IMR-90 (cell line): ENCODE measurements at regions not wholly inside any gene's neighbourhood (a gene's known extent, or its start where the extent isn't known, plus 50 kb on each side); places are given as distances from the start of the nearest gene placed in this dataset.

Source experiments
- ATAC-seq: fragments of 200-7000 bp; cut with Tn5 transposase; 2 replicates; pipeline ENCODE4 v1.9.1; 2020; ENCODE audit warnings: low read depth, mild to moderate bottlenecking, moderate library complexity
- BruUV-seq: library from RNA; stranded (reverse); fragments of 400-500 nt; replicated peaks from 2 replicates; lab custom pipeline; 2021; lab: Mats Ljungman, UMichigan
- CTCF ChIA-PET: fragments of 300-600 bp; formaldehyde crosslinking; extraction: SDS; loops from one replicate; lab custom pipeline; 2021; ENCODE audit warnings: antibody characterized with exemption; lab: Yijun Ruan, JAX
- POLR2A ChIA-PET: fragments of 300-600 bp; sonication (Branson Sonifier 250); formaldehyde crosslinking; loops from one replicate; lab custom pipeline; 2022; ENCODE audit warnings: antibody characterized with exemption; ENCODE audit not compliant: unreplicated experiment; lab: Charles Lee
- DNase-seq: peaks from one replicate; pipeline ENCODE4 v3.0.0; 2013
- H2AFZ ChIP-seq: replicated peaks from 2 replicates; pipeline ENCODE3; 2013; ENCODE audit warnings: low read length, mild to moderate bottlenecking; ENCODE audit not compliant: poor library complexity
- H2AK5ac ChIP-seq: 2 replicates; pipeline ENCODE4 v1.6.1; 2013; ENCODE audit warnings: low read depth, low read length, inconsistent platforms
- H2AK9ac ChIP-seq: replicated peaks from 2 replicates; pipeline ENCODE3; 2013; ENCODE audit warnings: mild to moderate bottlenecking, low read depth, low read length, moderate library complexity; ENCODE audit not compliant: poor library complexity
- H2BK120ac ChIP-seq: 2 replicates; pipeline ENCODE4 v1.6.1; 2013; ENCODE audit warnings: low read depth, low read length, inconsistent platforms
- H2BK15ac ChIP-seq: 3 replicates; pipeline ENCODE4 v1.6.1; 2013; ENCODE audit warnings: low read depth, low read length, inconsistent platforms
- H2BK20ac ChIP-seq: 2 replicates; pipeline ENCODE4 v1.6.1; 2013; ENCODE audit warnings: low read depth, mild to moderate bottlenecking, inconsistent platforms, low read length, moderate library complexity
- H2BK5ac ChIP-seq: 2 replicates; pipeline ENCODE4 v1.6.1; 2013; ENCODE audit warnings: mild to moderate bottlenecking, low read depth, low read length, inconsistent platforms; ENCODE audit not compliant: poor library complexity, severe bottlenecking
- H3K14ac ChIP-seq: replicated peaks from 2 replicates; pipeline ENCODE4 v1.6.1; 2013; ENCODE audit warnings: low read depth, low read length, inconsistent platforms
- H3K18ac ChIP-seq: 2 replicates; pipeline ENCODE4 v1.6.1; 2013; ENCODE audit warnings: low read depth, low read length, control low read depth
- H3K23ac ChIP-seq: 2 replicates; pipeline ENCODE4 v1.6.1; 2013; ENCODE audit warnings: low read depth, low read length, inconsistent platforms
- H3K27ac ChIP-seq: 2 replicates; pipeline ENCODE4 v1.5.1; 2013; ENCODE audit warnings: mild to moderate bottlenecking, control low read depth, low read length; ENCODE audit not compliant: insufficient read depth
- H3K27me3 ChIP-seq: 2 replicates; pipeline ENCODE4 v1.6.1; 2013; ENCODE audit warnings: low read length; ENCODE audit not compliant: control insufficient read depth, insufficient read depth
- H3K36me3 ChIP-seq: 2 replicates; pipeline ENCODE4 v1.6.1; 2013; ENCODE audit warnings: low read length, mixed read lengths; ENCODE audit not compliant: control insufficient read depth, insufficient read depth
- H3K4ac ChIP-seq: 2 replicates; pipeline ENCODE4 v1.6.1; 2013; ENCODE audit warnings: low read depth, low read length, inconsistent platforms
- H3K4me1 ChIP-seq: 2 replicates; pipeline ENCODE4 v1.6.1; 2013; ENCODE audit warnings: low read length, mixed read lengths; ENCODE audit not compliant: control insufficient read depth, insufficient read depth
- H3K4me2 ChIP-seq: 2 replicates; pipeline ENCODE4 v1.6.1; 2013; ENCODE audit warnings: low read depth, mild to moderate bottlenecking, control low read depth, low read length, moderate library complexity
- H3K4me3 ChIP-seq: 2 replicates; pipeline ENCODE4 v1.5.1; 2013; ENCODE audit warnings: low read depth, mild to moderate bottlenecking, control low read depth, low read length, moderate library complexity; ENCODE audit not compliant: insufficient read depth
- H3K56ac ChIP-seq: 2 replicates; pipeline ENCODE4 v1.6.1; 2013; ENCODE audit warnings: low read length, inconsistent platforms; ENCODE audit not compliant: insufficient read depth; ENCODE audit errors: extremely low read depth
- H3K79me1 ChIP-seq, 2 experiments: 2 replicates each; pipeline ENCODE4 v1.6.1; 2013; ENCODE audit warnings: low read length in 2 of 2, inconsistent platforms in 1 of 2, low read depth in 1 of 2
- H3K9ac ChIP-seq: 2 replicates; pipeline ENCODE4 v1.6.1; 2013; ENCODE audit warnings: low read depth, low read length, control low read depth
- H3K9me1 ChIP-seq: 2 replicates; pipeline ENCODE4 v1.6.1; 2013; ENCODE audit warnings: low read length, inconsistent platforms; ENCODE audit not compliant: insufficient read depth
- H3K9me3 ChIP-seq: 2 replicates; pipeline ENCODE4 v1.6.1; 2013; ENCODE audit warnings: low read length; ENCODE audit not compliant: control insufficient read depth, insufficient read depth
- H4K20me1 ChIP-seq: 2 replicates; pipeline ENCODE4 v1.6.1; 2013; ENCODE audit warnings: low read length, inconsistent platforms; ENCODE audit not compliant: insufficient read depth
- H4K5ac ChIP-seq: 2 replicates; pipeline ENCODE4 v1.6.1; 2013; ENCODE audit warnings: mild to moderate bottlenecking, low read depth, low read length, control low read depth
- H4K8ac ChIP-seq, 2 experiments: 2 replicates each; pipeline ENCODE4 v1.6.1; 2013; ENCODE audit warnings: low read depth in 2 of 2, low read length in 2 of 2, control low read depth in 1 of 2, inconsistent platforms in 1 of 2
- H4K91ac ChIP-seq: 2 replicates; pipeline ENCODE4 v1.6.1; 2013; ENCODE audit warnings: low read depth, low read length, inconsistent platforms; ENCODE audit not compliant: insufficient read depth
- BHLHE40 ChIP-seq: fragments of 150-350 bp; IDR thresholded peaks from 2 replicates; pipeline ENCODE4 v1.6.1; 2016; ENCODE audit warnings: mild to moderate bottlenecking, low read depth, low read length
- CEBPB ChIP-seq: IDR thresholded peaks from 2 replicates; pipeline ENCODE4 v1.6.1; 2012; ENCODE audit warnings: low read depth, low read length, improper control_type of control experiment
- CTCF ChIP-seq: conservative IDR thresholded peaks from 2 replicates; pipeline ENCODE4 v1.5.1; 2012; ENCODE audit warnings: mild to moderate bottlenecking, low read depth, low read length, improper control_type of control experiment
- FOS ChIP-seq: fragments of 150-350 bp; IDR thresholded peaks from 2 replicates; pipeline ENCODE4 v1.6.1; 2016; ENCODE audit warnings: low read depth, low read length
- MXI1 ChIP-seq: IDR thresholded peaks from 2 replicates; pipeline ENCODE4 v1.6.1; 2012; ENCODE audit warnings: low read depth, mild to moderate bottlenecking, low read length, moderate library complexity, borderline replicate concordance
- NFE2L2 ChIP-seq: fragments of 150-350 bp; IDR thresholded peaks from 2 replicates; pipeline ENCODE4 v1.6.1; 2016; ENCODE audit warnings: low read depth, mild to moderate bottlenecking, low read length
- POLR2A ChIP-seq: IDR thresholded peaks from 2 replicates; pipeline ENCODE4 v1.6.1; 2012; ENCODE audit warnings: mild to moderate bottlenecking, low read depth, low read length
- RAD21 ChIP-seq: IDR thresholded peaks from 2 replicates; pipeline ENCODE4 v1.6.1; 2012; ENCODE audit warnings: low read length, improper control_type of control experiment
- RCOR1 ChIP-seq: IDR thresholded peaks from 2 replicates; pipeline ENCODE4 v1.6.1; 2012; ENCODE audit warnings: mild to moderate bottlenecking, low read length, improper control_type of control experiment; ENCODE audit not compliant: insufficient replicate concordance
- SMC3 ChIP-seq: fragments of 150-350 bp; IDR thresholded peaks from 2 replicates; pipeline ENCODE4 v1.6.1; 2016; ENCODE audit warnings: low read depth, mild to moderate bottlenecking, antibody characterized with exemption, low read length, moderate library complexity
- dilution Hi-C: fragments of 300-500 bp; cut with HindIII; formaldehyde crosslinking; loops from one replicate; pipeline ENCODE4 v1.14.3; 2018; ENCODE audit warnings: low sequenced_read_pairs; ENCODE audit not compliant: unreplicated experiment
- in situ Hi-C: fragments of 300-500 bp; cut with MboI; formaldehyde crosslinking; loops from 3 replicates; pipeline ENCODE4 v1.14.3; 2019; ENCODE audit warnings: low sequenced_read_pairs, inconsistent platforms, mixed read lengths
- intact Hi-C: fragments of 100-400 bp; cut with micrococcal nuclease; formaldehyde crosslinking; loops from 2 replicates; pipeline ENCODE4 v1.10.0; 2022
- TF ChIP-seq, protein P1 (sequence below): fragments of 150-350 bp; IDR thresholded peaks from 2 replicates; pipeline ENCODE4 v1.6.1; 2017; ENCODE audit warnings: mild to moderate bottlenecking, antibody characterized with exemption, low read length, low read depth
- TF ChIP-seq, protein P2 (sequence below): fragments of 150-350 bp; IDR thresholded peaks from 2 replicates; pipeline ENCODE4 v1.6.1; 2016; ENCODE audit warnings: low read depth, mild to moderate bottlenecking, low read length, moderate library complexity, borderline replicate concordance

DNA sequence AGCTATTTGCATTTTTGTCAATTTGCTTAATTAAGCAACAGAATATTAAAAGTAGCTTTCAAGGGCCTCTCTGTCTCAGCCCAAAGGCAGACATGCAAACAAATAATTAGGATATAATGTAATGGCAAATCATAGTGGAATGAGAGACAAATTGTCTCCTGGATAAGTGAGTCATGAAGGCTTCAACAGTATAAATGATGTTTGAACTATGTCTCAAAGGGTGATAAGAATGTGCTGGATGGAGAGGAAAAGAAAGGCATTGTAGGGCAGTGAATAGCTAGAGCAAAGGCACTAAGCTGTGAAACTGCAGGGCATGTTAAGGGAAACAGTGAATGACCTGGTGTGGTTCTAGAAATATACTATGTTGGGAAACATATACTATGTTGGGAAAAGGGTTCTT is 53.5 kb upstream of the PPP1R12A start:
- Histone ChIP-seq H3K4me1 (peaks cover 5% of the 10 kb centered on the region), H3K9me1 (peaks cover under 1% of the 10 kb centered on the region; the same call in 1 of the 2 replicates), H3K4ac (0 out of 2 replicates have a peak overlapping the region, but pooled peaks have one; percentile 10), H4K91ac (no peak overlapping the region), H3K79me1 (no peaks in the 10 kb centered on the region), H3K27me3 (no peaks in the 10 kb centered on the region), H2BK15ac (no peak overlapping the region), H2AK5ac (no peak overlapping the region), H4K8ac (no peak overlapping the region), H3K18ac (no peak overlapping the region), H2BK5ac (no peak overlapping the region), H3K4me3 (no peak overlapping the region), H3K9me3 (no peaks in the 10 kb centered on the region), H3K56ac (no peak overlapping the region), H3K4me2 (no peak overlapping the region; the same call in 1 of the 2 replicates), H3K27ac (no peak overlapping the region), H3K36me3 (no peaks in the 10 kb centered on the region), H3K14ac (no peak overlapping the region), H2BK20ac (0 out of 2 replicates have a peak overlapping the region, but pooled peaks have one; percentile 33), H3K23ac (no peak overlapping the region), H4K20me1 (no peaks in the 10 kb centered on the region), H4K5ac (no peak overlapping the region), H3K9ac (no peak overlapping the region), H2BK120ac (0 out of 2 replicates have a peak overlapping the region, but pooled peaks have one; percentile 16), H2AFZ (no peak overlapping the region), H2AK9ac (no peak overlapping the region)
- CTCF ChIA-PET = no interaction called here
- ATAC-seq = peak; percentile 68
- dilution Hi-C loops (no loop called here), in situ Hi-C loops (no loop called here), intact Hi-C loops (no loop called here)
- BruUV-seq = no TSS peak
- no peak for TF ChIP-seq RCOR1
- TF ChIP-seq, protein P1, sequence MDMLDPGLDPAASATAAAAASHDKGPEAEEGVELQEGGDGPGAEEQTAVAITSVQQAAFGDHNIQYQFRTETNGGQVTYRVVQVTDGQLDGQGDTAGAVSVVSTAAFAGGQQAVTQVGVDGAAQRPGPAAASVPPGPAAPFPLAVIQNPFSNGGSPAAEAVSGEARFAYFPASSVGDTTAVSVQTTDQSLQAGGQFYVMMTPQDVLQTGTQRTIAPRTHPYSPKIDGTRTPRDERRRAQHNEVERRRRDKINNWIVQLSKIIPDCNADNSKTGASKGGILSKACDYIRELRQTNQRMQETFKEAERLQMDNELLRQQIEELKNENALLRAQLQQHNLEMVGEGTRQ = no peak
- TF ChIP-seq POLR2A = no peak
- TF ChIP-seq CEBPB = no peak
- TF ChIP-seq CTCF = no peak
- TF ChIP-seq RAD21 = no peak
- no peak for TF ChIP-seq BHLHE40
- no peak for TF ChIP-seq MXI1
- no peak for TF ChIP-seq SMC3
- TF ChIP-seq FOS = no peak
- no peak for TF ChIP-seq NFE2L2
- TF ChIP-seq, protein P2, sequence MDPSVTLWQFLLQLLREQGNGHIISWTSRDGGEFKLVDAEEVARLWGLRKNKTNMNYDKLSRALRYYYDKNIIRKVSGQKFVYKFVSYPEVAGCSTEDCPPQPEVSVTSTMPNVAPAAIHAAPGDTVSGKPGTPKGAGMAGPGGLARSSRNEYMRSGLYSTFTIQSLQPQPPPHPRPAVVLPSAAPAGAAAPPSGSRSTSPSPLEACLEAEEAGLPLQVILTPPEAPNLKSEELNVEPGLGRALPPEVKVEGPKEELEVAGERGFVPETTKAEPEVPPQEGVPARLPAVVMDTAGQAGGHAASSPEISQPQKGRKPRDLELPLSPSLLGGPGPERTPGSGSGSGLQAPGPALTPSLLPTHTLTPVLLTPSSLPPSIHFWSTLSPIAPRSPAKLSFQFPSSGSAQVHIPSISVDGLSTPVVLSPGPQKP = no peak
- DNase-seq = peak; percentile 41
- POLR2A ChIA-PET = no interaction called here
